Vagina (tissue), 2 donors: ENCODE measurements at regions not wholly inside any gene's neighbourhood (a gene's known extent, or its start where the extent isn't known, plus 50 kb on each side); places are given as distances from the start of the nearest gene placed in this dataset.

ENCODE experiments used
- DNase-seq, 2 donors: peaks; one replicate each; pipeline ENCODE4 v3.0.0-alpha.2; 2017; ENCODE audit errors: extremely low spot score in 2 of 2
- H3K27ac ChIP-seq: fragments of 200-600 bp; sonication (generic); one replicate; pipeline ENCODE4 v1.5.1; 2019
- H3K27me3 ChIP-seq: fragments of 200-600 bp; sonication (generic); one replicate; pipeline ENCODE4 v1.5.1; 2019
- H3K36me3 ChIP-seq, 2 donors: fragments of 200-600 bp; sonication (generic); one replicate each; pipeline ENCODE4 v1.5.1; 2017 to 2019
- H3K4me1 ChIP-seq: fragments of 200-600 bp; sonication (generic); one replicate; pipeline ENCODE4 v1.5.1; 2019
- H3K4me3 ChIP-seq, 2 donors: fragments of 200-600 bp; sonication (generic); 1 replicate in 1 of 2; 2 replicates in 1 of 2; pipeline ENCODE4 v1.5.1; 2016 to 2019
- H3K9me3 ChIP-seq: fragments of 200-600 bp; sonication (generic); one replicate; pipeline ENCODE4 v1.5.1; 2019
- CTCF ChIP-seq, 3 experiments: fragments of 450-650 bp in 2 of 3; fragments of 200-600 bp in 1 of 3; sonication (generic) in 1 of 3; IDR thresholded peaks; one replicate each; pipeline ENCODE4 v1.5.1; 2017 to 2019; ENCODE audit warnings: antibody characterized with exemption in 3 of 3, mild to moderate bottlenecking in 2 of 3, moderate library complexity in 2 of 3
- POLR2A ChIP-seq, 2 donors: fragments of 450-650 bp; IDR thresholded peaks; one replicate each; pipeline ENCODE4 v1.6.1; 2017; ENCODE audit warnings: antibody characterized with exemption in 2 of 2, mild to moderate bottlenecking in 2 of 2, moderate library complexity in 2 of 2
- POLR2AphosphoS5 ChIP-seq, 2 donors: sonication (generic); formaldehyde crosslinking; IDR thresholded peaks; one replicate each; pipeline ENCODE4 v1.9.0; 2017; ENCODE audit warnings: antibody characterized with exemption in 2 of 2, mild to moderate bottlenecking in 2 of 2, low read depth in 1 of 2; ENCODE audit not compliant: insufficient read depth in 1 of 2
- intact Hi-C: fragments of 100-400 bp; cut with DNase I; formaldehyde crosslinking; loops from one replicate; pipeline ENCODE4 v1.15.1; 2023

- Histone ChIP-seq H3K9me3 (no peaks in the 10 kb centered on the region), H3K36me3 (peaks cover 0 to 3% of the 10 kb centered on the region in 2 donors), H3K27ac (no peak overlapping the region), H3K4me1 (peaks cover 24% of the 10 kb centered on the region), H3K4me3 (no peak overlapping the region), H3K27me3 (no peaks in the 10 kb centered on the region)
- intact Hi-C loops, result no loop called here
- no peak for DNase-seq
- TF ChIP-seq POLR2AphosphoS5 (IDR thresholded peaks at IDR 0.05; ENCODE audit: insufficient read depth in 1 of 2, low read depth in 1 of 2), result peak in 1 of 2 donors; percentile 22
- no peak for TF ChIP-seq CTCF (IDR thresholded peaks at IDR 0.05)
Measured at GRCh38 chr3:64837126-64837738, 149.4 kb upstream of the ADAMTS9 start.

GRCh38 chr3:64836097-64836496 lies 148.3 kb upstream of the ADAMTS9 start:
- no peak for DNase-seq
- Histone ChIP-seq H3K4me3 (no peak overlapping the region), H3K9me3 (no peaks in the 10 kb centered on the region), H3K4me1 (peaks cover 24% of the 10 kb centered on the region), H3K27me3 (no peaks in the 10 kb centered on the region), H3K27ac (no peak overlapping the region), H3K36me3 (peaks cover 0 to 3% of the 10 kb centered on the region in 2 donors)
- TF ChIP-seq CTCF (IDR thresholded peaks at IDR 0.05), result no peak
- TF ChIP-seq POLR2AphosphoS5 (IDR thresholded peaks at IDR 0.05; ENCODE audit: insufficient read depth in 1 of 2, low read depth in 1 of 2), result no peak
- no peak for TF ChIP-seq POLR2A (IDR thresholded peaks at IDR 0.05)
- intact Hi-C loops, result no loop called here

- no peak for DNase-seq
- Histone ChIP-seq H3K4me1 (peaks cover 11% of the 10 kb centered on the region), H3K9me3 (no peaks in the 10 kb centered on the region), H3K36me3 (peaks cover 0 to 3% of the 10 kb centered on the region in 2 donors), H3K27me3 (no peaks in the 10 kb centered on the region), H3K4me3 (no peak overlapping the region), H3K27ac (no peak overlapping the region)
- intact Hi-C loops, result no loop called here
- TF ChIP-seq POLR2AphosphoS5 (IDR thresholded peaks at IDR 0.05; ENCODE audit: insufficient read depth in 1 of 2, low read depth in 1 of 2), result no peak
- TF ChIP-seq CTCF (IDR thresholded peaks at IDR 0.05), result no peak
- no peak for TF ChIP-seq POLR2A (IDR thresholded peaks at IDR 0.05)
Measured at GRCh38 chr3:64832098-64832497, 144.3 kb upstream of the ADAMTS9 start.

GRCh38 chr3:64830681-64831080 lies 142.9 kb upstream of the ADAMTS9 start:
- intact Hi-C loops, result no loop called here
- H3K36me3 ChIP-seq, result peaks cover 0 to 3% of the 10 kb centered on the region in 2 donors
- no peaks in the 10 kb centered on the region for H3K4me1 ChIP-seq
- no peak overlapping the region for H3K27ac ChIP-seq
- no peaks in the 10 kb centered on the region for H3K27me3 ChIP-seq
- H3K4me3 ChIP-seq, result no peak overlapping the region
- TF ChIP-seq POLR2AphosphoS5 (IDR thresholded peaks at IDR 0.05; ENCODE audit: insufficient read depth in 1 of 2, low read depth in 1 of 2) (no peak), POLR2A (IDR thresholded peaks at IDR 0.05) (no peak), CTCF (IDR thresholded peaks at IDR 0.05) (no peak)
- no peaks in the 10 kb centered on the region for H3K9me3 ChIP-seq
- no peak for DNase-seq

- Histone ChIP-seq H3K4me3 (no peak overlapping the region), H3K36me3 (peaks cover 0 to 2% of the 10 kb centered on the region in 2 donors), H3K9me3 (no peaks in the 10 kb centered on the region), H3K27me3 (no peaks in the 10 kb centered on the region), H3K27ac (no peak overlapping the region), H3K4me1 (no peaks in the 10 kb centered on the region)
- intact Hi-C loops, result no loop called here
- no peak for DNase-seq
- no peak for TF ChIP-seq CTCF (IDR thresholded peaks at IDR 0.05)
- TF ChIP-seq POLR2A (IDR thresholded peaks at IDR 0.05), result no peak
- no peak for TF ChIP-seq POLR2AphosphoS5 (IDR thresholded peaks at IDR 0.05; ENCODE audit: insufficient read depth in 1 of 2, low read depth in 1 of 2)
Measured at GRCh38 chr3:64829331-64829730, 141.5 kb upstream of the ADAMTS9 start.
